CD14-positive monocyte (primary cell): ENCODE measurements at regions not wholly inside any gene's neighbourhood (a gene's known extent, or its start where the extent isn't known, plus 50 kb on each side); places are given as distances from the start of the nearest gene placed in this dataset.
A peak's percentile ranks its signal among the peaks of the same experiment; 100 is the strongest.

Experiments used
- DNase-seq, 3 donors: peaks; one replicate each; pipeline ENCODE4 v3.0.0-alpha.2; 2011 to 2022
- H2AFZ ChIP-seq: 2 replicates; pipeline ENCODE4 v1.6.0; 2012; ENCODE audit warnings: mild to moderate bottlenecking, low read depth, low read length, inconsistent platforms; ENCODE audit not compliant: insufficient read depth, poor library complexity, severe bottlenecking
- H3K27ac ChIP-seq, 2 donors: 1 replicate in 1 of 2; 2 replicates in 1 of 2; pipeline ENCODE4 v1.5.1; 2012 to 2013; ENCODE audit warnings: low read length in 2 of 2, control low read depth in 1 of 2, inconsistent platforms in 1 of 2, low read depth in 1 of 2, mild to moderate bottlenecking in 1 of 2
- H3K27me3 ChIP-seq, 2 donors: one replicate each; pipeline versions ENCODE4 v1.6.0 to v1.6.1; 2011 to 2013; ENCODE audit warnings: low read length in 2 of 2; ENCODE audit not compliant: control insufficient read depth in 2 of 2, insufficient read depth in 2 of 2
- H3K36me3 ChIP-seq, 2 donors: replicated peaks in 1 of 2; 1 replicate in 1 of 2; 2 replicates in 1 of 2; pipeline versions ENCODE4 v1.5.1 to v1.6.1; 2012 to 2013; ENCODE audit warnings: low read length in 2 of 2, control low read depth in 1 of 2, inconsistent platforms in 1 of 2, mild to moderate bottlenecking in 1 of 2; ENCODE audit not compliant: insufficient read depth in 2 of 2, control insufficient read depth in 1 of 2
- H3K4me1 ChIP-seq, 2 donors: 1 replicate in 1 of 2; 2 replicates in 1 of 2; pipeline versions ENCODE4 v1.5.1 to v1.6.1; 2012 to 2013; ENCODE audit warnings: low read length in 2 of 2, control low read depth in 1 of 2, inconsistent platforms in 1 of 2, mild to moderate bottlenecking in 1 of 2, moderate library complexity in 1 of 2; ENCODE audit not compliant: insufficient read depth in 2 of 2, control insufficient read depth in 1 of 2
- H3K4me2 ChIP-seq: replicated peaks from 2 replicates; pipeline ENCODE3; 2012; ENCODE audit warnings: low read length, moderate library complexity, mild to moderate bottlenecking; ENCODE audit not compliant: poor library complexity, severe bottlenecking; ENCODE audit errors: extremely low read depth
- H3K4me3 ChIP-seq, 3 experiments: fragments of 200-600 bp in 1 of 3; sonication (generic) in 1 of 3; replicated peaks in 1 of 3; 1 replicate in 2 of 3; 2 replicates in 1 of 3; pipeline ENCODE4 v1.5.1; 2011 to 2013; ENCODE audit warnings: low read length in 3 of 3, mild to moderate bottlenecking in 3 of 3, control low read depth in 2 of 3, low read depth in 2 of 3, inconsistent platforms in 1 of 3, moderate library complexity in 1 of 3
- H3K79me2 ChIP-seq: 2 replicates; pipeline ENCODE4 v1.6.0; 2012; ENCODE audit warnings: mild to moderate bottlenecking, control low read depth, inconsistent platforms, low read length, moderate library complexity; ENCODE audit not compliant: insufficient read depth
- H3K9ac ChIP-seq: 2 replicates; pipeline ENCODE4 v1.6.0; 2017; ENCODE audit warnings: low read length, mild to moderate bottlenecking; ENCODE audit not compliant: insufficient read depth, poor library complexity, severe bottlenecking
- H3K9me3 ChIP-seq, 2 donors: replicated peaks in 1 of 2; 1 replicate in 1 of 2; 2 replicates in 1 of 2; pipeline versions ENCODE4 v1.5.1 to v1.6.1; 2012 to 2013; ENCODE audit warnings: low read length in 2 of 2, control low read depth in 1 of 2; ENCODE audit not compliant: control insufficient read depth in 1 of 2, insufficient read depth in 1 of 2
- H4K20me1 ChIP-seq: 2 replicates; pipeline ENCODE4 v1.6.0; 2012; ENCODE audit warnings: mild to moderate bottlenecking, low read length, control low read depth, moderate library complexity; ENCODE audit not compliant: insufficient read depth
- H3K27ac Mint-ChIP-seq, 7 donors: one replicate each; pipeline ENCODE4 v1.8.0; 2020; ENCODE audit warnings: mild to moderate bottlenecking in 7 of 7, mixed read lengths in 7 of 7, moderate library complexity in 6 of 7, inconsistent platforms in 2 of 7
- H3K27me3 Mint-ChIP-seq, 3 donors: one replicate each; pipeline ENCODE4 v1.8.0; 2021 to 2022; ENCODE audit warnings: low read depth in 3 of 3, mild to moderate bottlenecking in 3 of 3, mixed read lengths in 3 of 3, moderate library complexity in 3 of 3, inconsistent platforms in 1 of 3
- H3K36me3 Mint-ChIP-seq, 2 donors: one replicate each; pipeline ENCODE4 v1.8.0; 2020; ENCODE audit warnings: mixed read lengths in 2 of 2, inconsistent platforms in 1 of 2, mild to moderate bottlenecking in 1 of 2
- H3K4me1 Mint-ChIP-seq: one replicate; pipeline ENCODE4 v1.8.0; 2020; ENCODE audit warnings: mild to moderate bottlenecking, mixed read lengths
- H3K4me3 Mint-ChIP-seq, 2 donors: one replicate each; pipeline ENCODE4 v1.8.0; 2020; ENCODE audit warnings: mild to moderate bottlenecking in 2 of 2, mixed read lengths in 2 of 2, moderate library complexity in 1 of 2
- H3K9me3 Mint-ChIP-seq, 7 donors: one replicate each; pipeline ENCODE4 v1.8.0; 2020 to 2022; ENCODE audit warnings: mixed read lengths in 7 of 7, mild to moderate bottlenecking in 6 of 7, moderate library complexity in 6 of 7, inconsistent platforms in 2 of 7
- CTCF ChIP-seq: fragments of 200-600 bp; IDR thresholded peaks from one replicate; pipeline ENCODE4 v1.8.0; 2022; ENCODE audit warnings: antibody characterized with exemption, mild to moderate bottlenecking
- WGBS: methylation state at CpG from one replicate; pipeline ENCODE4 v1.1.5; 2013; ENCODE audit warnings: missing lambda C conversion rate; ENCODE audit not compliant: insufficient coverage; 5-methylcytosine and 5-hydroxymethylcytosine counted together
- intact Hi-C, 2 donors: fragments of 100-400 bp; cut with micrococcal nuclease; formaldehyde crosslinking; loops; one replicate each; pipeline versions ENCODE4 v1.15.0 to v1.15.1; 2023

GRCh38 chr22:49703990-49704344 lies 123.7 kb downstream of the BRD1 start:
- H3K9me3 Mint-ChIP-seq, result peaks cover 6 to 23% (median 16%) of the 10 kb centered on the region in 7 donors
- Histone ChIP-seq H3K4me3 (no peak overlapping the region), H3K9me3 (peaks cover 9 to 16% of the 10 kb centered on the region in 2 donors), H4K20me1 (no peaks in the 10 kb centered on the region), H3K9ac (no peak overlapping the region), H3K36me3 (no peaks in the 10 kb centered on the region), H3K27me3 (peaks cover 26 to 45% of the 10 kb centered on the region in 2 donors), H3K4me1 (no peaks in the 10 kb centered on the region), H3K4me2 (no peak overlapping the region), H3K27ac (no peak overlapping the region), H2AFZ (no peak overlapping the region), H3K79me2 (no peaks in the 10 kb centered on the region)
- no peak overlapping the region for H3K27ac Mint-ChIP-seq
- H3K27me3 Mint-ChIP-seq, result peaks cover 46 to 62% (median 51%) of the 10 kb centered on the region in 3 donors
- H3K4me3 Mint-ChIP-seq, result peak overlapping the region in 1 of 2 donors; percentile 49
- no peak for DNase-seq
- no peak for TF ChIP-seq CTCF
- intact Hi-C loops, result no loop called here
- H3K36me3 Mint-ChIP-seq, result no peaks in the 10 kb centered on the region
- H3K4me1 Mint-ChIP-seq, result no peaks in the 10 kb centered on the region
- 74% methylated on average over 9 of the region's 10 CpGs for WGBS

GRCh38 chr22:49703505-49703904 lies 124.2 kb downstream of the BRD1 start:
- H3K27ac ChIP-seq, result no peak overlapping the region
- Mint-ChIP-seq H3K36me3 (no peaks in the 10 kb centered on the region), H3K4me1 (no peaks in the 10 kb centered on the region), H3K9me3 (peaks cover 6 to 22% (median 16%) of the 10 kb centered on the region in 7 donors), H3K4me3 (peak overlapping the region in 1 of 2 donors; percentile 49), H3K27ac (no peak overlapping the region), H3K27me3 (peaks cover 46 to 59% (median 51%) of the 10 kb centered on the region in 3 donors)
- TF ChIP-seq CTCF, result no peak
- H3K27me3 ChIP-seq, result peaks cover 26 to 45% of the 10 kb centered on the region in 2 donors
- H3K79me2 ChIP-seq, result no peaks in the 10 kb centered on the region
- no peaks in the 10 kb centered on the region for H3K36me3 ChIP-seq
- H3K4me2 ChIP-seq, result no peak overlapping the region
- H3K4me1 ChIP-seq, result no peaks in the 10 kb centered on the region
- no peak overlapping the region for H2AFZ ChIP-seq
- intact Hi-C loops, result no loop called here
- H3K9ac ChIP-seq, result no peak overlapping the region
- H3K4me3 ChIP-seq, result no peak overlapping the region
- H4K20me1 ChIP-seq, result no peaks in the 10 kb centered on the region
- 89% methylated on average over 3 of the region's 15 CpGs for WGBS
- no peak for DNase-seq
- H3K9me3 ChIP-seq, result peaks cover 9 to 16% of the 10 kb centered on the region in 2 donors
